Testis (tissue), 2 donors: ENCODE measurements at regions not wholly inside any gene's neighbourhood (a gene's known extent, or its start where the extent isn't known, plus 50 kb on each side); places are given as distances from the start of the nearest gene placed in this dataset.

Source experiments
- DNase-seq: peaks from one replicate; pipeline ENCODE4 v3.0.0-alpha.2; 2019
- H3K27ac ChIP-seq, 2 donors: fragments of 200-600 bp; sonication (generic); one replicate each; pipeline ENCODE4 v1.5.1; 2019
- H3K27me3 ChIP-seq: fragments of 200-600 bp; sonication (generic); one replicate; pipeline ENCODE4 v1.5.1; 2019
- H3K36me3 ChIP-seq: fragments of 200-600 bp; sonication (generic); one replicate; pipeline ENCODE4 v1.5.1; 2017; ENCODE audit warnings: low read depth; ENCODE audit errors: missing control alignments
- H3K4me1 ChIP-seq: fragments of 200-600 bp; sonication (generic); one replicate; pipeline ENCODE4 v1.5.1; 2019
- H3K4me3 ChIP-seq, 2 donors: fragments of 200-600 bp; sonication (generic); one replicate each; pipeline ENCODE4 v1.5.1; 2017 to 2019
- H3K9me3 ChIP-seq: fragments of 200-600 bp; sonication (generic); one replicate; pipeline ENCODE4 v1.5.1; 2017
- CTCF ChIP-seq, 3 experiments: fragments of 450-650 bp in 2 of 3; fragments of 200-600 bp in 1 of 3; sonication (generic) in 1 of 3; IDR thresholded peaks; one replicate each; pipeline ENCODE4 v1.5.1; 2016 to 2019; ENCODE audit warnings: antibody characterized with exemption in 3 of 3, mild to moderate bottlenecking in 2 of 3, moderate library complexity in 1 of 3
- POLR2A ChIP-seq: fragments of 450-650 bp; IDR thresholded peaks from one replicate; pipeline ENCODE4 v1.6.1; 2017; ENCODE audit warnings: antibody characterized with exemption, mild to moderate bottlenecking, moderate library complexity
- WGBS, 2 donors: methylation state at CpG; one replicate each; pipeline ENCODE4 v1.1.5; 2018; 5-methylcytosine and 5-hydroxymethylcytosine counted together
- intact Hi-C: fragments of 100-400 bp; cut with DNase I; formaldehyde crosslinking; loops from one replicate; pipeline ENCODE4 v1.15.1; 2023; ENCODE audit warnings: low total_unique reads

GRCh38 chr12:71045781-71046180 lies 112.0 kb downstream of the TSPAN8 start:
- WGBS, 2 donors: 43 to 47% methylated on average over 1 of the region's 1 CpG
- intact Hi-C loops: no loop called here
- no peaks in the 10 kb centered on the region for H3K4me1 ChIP-seq
- no peak overlapping the region for H3K27ac ChIP-seq
- no peaks in the 10 kb centered on the region for H3K36me3 ChIP-seq
- H3K27me3 ChIP-seq: no peaks in the 10 kb centered on the region
- H3K9me3 ChIP-seq: no peaks in the 10 kb centered on the region
- no peak for DNase-seq
- H3K4me3 ChIP-seq: no peak overlapping the region
- TF ChIP-seq CTCF (IDR thresholded peaks at IDR 0.05) (no peak), POLR2A (no peak)

DNA sequence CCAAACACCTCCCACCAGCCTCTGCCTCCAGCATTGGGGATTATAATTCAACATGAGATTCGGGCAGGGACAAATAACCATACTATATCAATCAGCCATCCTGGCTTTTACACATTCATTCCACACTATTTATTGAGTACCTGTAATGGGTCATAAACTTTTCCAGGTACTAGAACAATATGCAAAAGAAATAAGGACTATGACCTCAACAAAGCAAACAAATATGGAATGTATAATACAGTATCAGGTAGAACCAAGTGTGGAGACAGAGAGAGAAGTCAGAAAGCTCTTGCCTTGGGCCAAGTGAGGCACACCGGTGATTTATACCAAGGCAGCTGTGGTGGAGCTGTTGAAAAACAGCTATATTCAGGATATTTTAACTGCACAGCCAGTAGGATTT lies 116.3 kb downstream of the TSPAN8 start:
- no peak for DNase-seq
- TF ChIP-seq CTCF (IDR thresholded peaks at IDR 0.05) (no peak), POLR2A (no peak)
- 83 to 88% methylated on average over 2 of the region's 2 CpGs for WGBS, 2 donors
- no peak overlapping the region for H3K4me3 ChIP-seq
- no peaks in the 10 kb centered on the region for H3K36me3 ChIP-seq
- H3K4me1 ChIP-seq: no peaks in the 10 kb centered on the region
- no peak overlapping the region for H3K27ac ChIP-seq
- intact Hi-C loops: no loop called here
- H3K27me3 ChIP-seq: no peaks in the 10 kb centered on the region
- no peaks in the 10 kb centered on the region for H3K9me3 ChIP-seq

DNA sequence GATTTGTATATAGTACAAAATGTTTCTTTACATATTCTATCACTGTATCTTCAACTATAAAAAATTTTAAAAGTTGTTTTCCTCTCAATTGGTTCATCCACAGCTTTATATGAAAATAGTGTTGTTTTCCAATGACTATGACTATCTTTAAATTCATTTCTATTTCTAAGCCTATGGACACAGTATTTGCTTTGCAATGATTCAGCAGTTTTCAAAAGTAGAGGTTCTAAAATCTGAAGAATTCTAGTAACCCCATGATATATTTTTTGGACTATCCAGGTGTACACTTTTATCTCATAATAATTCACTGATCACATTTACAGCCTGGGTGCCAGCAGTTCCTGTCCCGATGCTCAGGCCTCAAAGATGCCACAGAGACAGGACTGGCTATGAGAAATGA lies 118.4 kb upstream of the PTPRR start:
- intact Hi-C loops: no loop called here
- 75 to 76% methylated on average over 1 of the region's 1 CpG for WGBS, 2 donors
- Histone ChIP-seq H3K36me3 (no peaks in the 10 kb centered on the region), H3K9me3 (no peaks in the 10 kb centered on the region), H3K27ac (no peak overlapping the region), H3K4me3 (no peak overlapping the region), H3K27me3 (no peaks in the 10 kb centered on the region), H3K4me1 (no peaks in the 10 kb centered on the region)
- no peak for DNase-seq
- TF ChIP-seq POLR2A: no peak
- TF ChIP-seq CTCF (IDR thresholded peaks at IDR 0.05): no peak

GRCh38 chr12:71036526-71036925 lies 116.0 kb upstream of the PTPRR start:
- Histone ChIP-seq H3K9me3 (no peaks in the 10 kb centered on the region), H3K4me1 (no peaks in the 10 kb centered on the region), H3K27me3 (no peaks in the 10 kb centered on the region), H3K27ac (no peak overlapping the region), H3K4me3 (no peak overlapping the region), H3K36me3 (no peaks in the 10 kb centered on the region)
- WGBS, 2 donors: 86 to 93% methylated on average over 1 of the region's 1 CpG
- TF ChIP-seq CTCF (IDR thresholded peaks at IDR 0.05): no peak
- TF ChIP-seq POLR2A: no peak
- intact Hi-C loops: no loop called here
- DNase-seq: no peak

- no peaks in the 10 kb centered on the region for H3K36me3 ChIP-seq
- no peak for TF ChIP-seq CTCF (IDR thresholded peaks at IDR 0.05)
- TF ChIP-seq POLR2A: no peak
- WGBS, 2 donors: 83 to 84% methylated on average over 4 of the region's 4 CpGs
- H3K4me1 ChIP-seq: no peaks in the 10 kb centered on the region
- no peaks in the 10 kb centered on the region for H3K9me3 ChIP-seq
- no peaks in the 10 kb centered on the region for H3K27me3 ChIP-seq
- H3K4me3 ChIP-seq: no peak overlapping the region
- intact Hi-C loops: no loop called here
- DNase-seq: no peak
- no peak overlapping the region for H3K27ac ChIP-seq
Measured at GRCh38 chr12:71032933-71033332, 112.4 kb upstream of the PTPRR start.
